Spleen (tissue), 7 donors: ENCODE measurements at regions not wholly inside any gene's neighbourhood (a gene's known extent, or its start where the extent isn't known, plus 50 kb on each side); places are given as distances from the start of the nearest gene placed in this dataset.

Source experiments
- POLR2AphosphoS5 ChIP-seq, 3 donors: sonication (generic); formaldehyde crosslinking; IDR thresholded peaks; one replicate each; pipeline ENCODE4 v1.5.1; 2017; ENCODE audit warnings: antibody characterized with exemption in 3 of 3
- TF ChIP-seq, protein P1 (sequence below), 11 experiments: fragments of 200-600 bp in 7 of 11; fragments of 450-650 bp in 4 of 11; sonication (generic) in 4 of 11; IDR thresholded peaks in 8 of 11; conservative IDR thresholded peaks in 3 of 11; 1 replicate in 7 of 11; 2 replicates in 4 of 11; pipeline versions ENCODE4 v1.4.0 to v1.8.0; 2016 to 2021; ENCODE audit warnings: antibody characterized with exemption in 11 of 11, inconsistent platforms in 4 of 11, mild to moderate bottlenecking in 1 of 11
- donor health status: DM: no; HTN: no; CAD: no; lungs with moderate emphysema.
- donor health status: DM: no; HTN: no; CAD: no.
- donor health status: DM: no; HTN: no; CAD: no.

DNA sequence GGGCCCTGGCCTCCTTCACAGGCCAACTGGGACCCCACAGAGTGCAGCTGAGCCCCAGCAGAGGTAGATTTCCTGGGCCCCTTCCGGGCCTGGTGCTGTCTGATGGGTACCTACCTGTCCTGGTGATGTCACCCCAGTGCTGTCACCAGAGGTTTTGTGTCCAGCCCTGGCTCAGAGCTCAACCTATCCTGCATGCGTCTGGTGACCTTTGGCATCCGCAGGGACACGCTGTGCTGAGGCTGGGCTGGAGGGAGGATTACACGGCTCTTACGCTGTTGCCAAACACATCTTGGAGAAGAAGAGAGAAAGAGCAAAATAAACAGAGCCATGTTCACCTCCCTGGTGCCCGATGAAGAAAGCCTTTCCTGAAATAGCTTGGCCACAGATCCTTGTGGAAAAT, 70.6 kb upstream of the MED9 start:
- TF ChIP-seq, protein P1, sequence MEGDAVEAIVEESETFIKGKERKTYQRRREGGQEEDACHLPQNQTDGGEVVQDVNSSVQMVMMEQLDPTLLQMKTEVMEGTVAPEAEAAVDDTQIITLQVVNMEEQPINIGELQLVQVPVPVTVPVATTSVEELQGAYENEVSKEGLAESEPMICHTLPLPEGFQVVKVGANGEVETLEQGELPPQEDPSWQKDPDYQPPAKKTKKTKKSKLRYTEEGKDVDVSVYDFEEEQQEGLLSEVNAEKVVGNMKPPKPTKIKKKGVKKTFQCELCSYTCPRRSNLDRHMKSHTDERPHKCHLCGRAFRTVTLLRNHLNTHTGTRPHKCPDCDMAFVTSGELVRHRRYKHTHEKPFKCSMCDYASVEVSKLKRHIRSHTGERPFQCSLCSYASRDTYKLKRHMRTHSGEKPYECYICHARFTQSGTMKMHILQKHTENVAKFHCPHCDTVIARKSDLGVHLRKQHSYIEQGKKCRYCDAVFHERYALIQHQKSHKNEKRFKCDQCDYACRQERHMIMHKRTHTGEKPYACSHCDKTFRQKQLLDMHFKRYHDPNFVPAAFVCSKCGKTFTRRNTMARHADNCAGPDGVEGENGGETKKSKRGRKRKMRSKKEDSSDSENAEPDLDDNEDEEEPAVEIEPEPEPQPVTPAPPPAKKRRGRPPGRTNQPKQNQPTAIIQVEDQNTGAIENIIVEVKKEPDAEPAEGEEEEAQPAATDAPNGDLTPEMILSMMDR (IDR thresholded peaks at IDR 0.05 in 8 of 11, conservative IDR thresholded peaks at IDR 0.05 in 3 of 11) = no peak
- no peak for TF ChIP-seq POLR2AphosphoS5 (IDR thresholded peaks at IDR 0.05)
